ENCODE measurements at regions not wholly inside any gene's neighbourhood (a gene's known extent, or its start where the extent isn't known, plus 50 kb on each side); places are given as distances from the start of the nearest gene placed in this dataset.

DNA sequence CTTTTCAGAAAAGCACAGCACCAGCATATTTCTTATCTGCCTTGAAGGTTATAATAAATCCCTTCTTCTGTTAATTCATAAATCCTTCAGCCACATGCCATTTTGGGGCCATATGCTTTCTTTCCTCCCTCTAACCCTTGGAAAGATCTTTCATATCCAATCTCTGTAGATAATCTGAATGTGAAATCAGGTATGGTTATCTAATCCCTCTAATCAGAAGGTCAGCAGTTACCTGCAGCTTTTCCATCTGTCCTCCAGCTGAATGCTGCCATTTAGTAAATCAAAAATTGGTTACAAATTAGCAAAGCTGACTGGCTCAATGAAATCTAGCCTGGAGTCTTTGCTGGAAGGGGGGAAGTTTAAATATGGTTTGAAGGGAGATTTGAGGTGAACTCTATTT, 230.5 kb downstream of the PIK3C3 start:
- DNase-seq (ENCODE audit: low read depth), result no peak

DNA sequence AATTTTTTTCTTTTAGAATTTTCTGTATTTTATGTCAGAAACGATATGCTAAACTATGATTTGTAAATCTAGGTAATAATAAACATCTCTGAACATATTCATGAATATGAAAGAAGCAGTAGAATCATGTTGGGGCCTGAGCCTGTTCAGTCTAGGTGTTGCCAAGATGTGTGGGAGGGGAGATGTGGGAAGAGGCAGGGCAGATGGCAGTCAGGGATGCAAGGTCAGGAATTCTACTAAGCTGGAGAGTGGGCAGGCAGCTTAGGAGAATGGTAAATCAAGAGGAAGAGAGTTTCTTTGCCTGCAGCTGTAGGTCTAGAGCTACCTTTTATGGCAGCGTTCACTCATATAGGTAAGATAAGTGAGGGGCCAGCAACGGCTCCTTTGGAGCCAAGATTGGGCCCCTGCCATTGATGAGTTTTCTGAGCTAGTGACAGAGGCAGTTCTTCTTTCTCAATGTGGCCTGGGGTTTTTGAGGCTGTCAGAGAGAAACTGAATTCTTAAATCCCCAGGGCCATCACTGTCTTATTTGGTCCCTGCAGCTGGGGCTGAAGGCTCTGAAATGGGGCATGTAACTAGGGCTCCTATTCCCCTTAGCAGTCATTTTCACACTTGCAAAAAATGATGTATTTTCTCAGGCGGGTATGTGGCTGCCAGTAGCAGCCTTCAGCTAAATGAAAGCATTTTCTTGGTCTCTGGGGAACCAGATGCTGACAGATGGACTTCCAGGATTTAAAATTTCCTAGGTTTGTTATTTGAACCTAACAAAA, 232.8 kb downstream of the PIK3C3 start:
- no peak for DNase-seq (ENCODE audit: low read depth)

DNA sequence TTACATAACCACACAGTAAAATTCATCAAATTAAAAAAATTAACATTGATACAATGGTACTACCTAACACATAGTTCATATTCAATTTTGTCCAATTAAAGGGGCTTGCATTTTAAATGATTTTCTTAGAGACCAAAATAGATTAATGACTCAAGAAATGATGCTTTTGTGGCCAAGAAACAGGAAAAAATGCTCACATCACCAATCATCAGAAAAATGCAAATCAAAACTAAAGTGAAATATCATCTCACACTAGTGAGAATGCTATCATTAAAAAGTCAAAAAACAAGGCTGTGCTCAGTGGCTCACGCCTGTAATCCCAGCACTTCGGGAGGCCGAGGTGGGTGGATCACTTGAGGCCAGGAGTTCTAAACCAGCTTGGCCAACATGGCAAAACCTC, 235.6 kb downstream of the PIK3C3 start:
- no peak for DNase-seq (ENCODE audit: low read depth)

DNA sequence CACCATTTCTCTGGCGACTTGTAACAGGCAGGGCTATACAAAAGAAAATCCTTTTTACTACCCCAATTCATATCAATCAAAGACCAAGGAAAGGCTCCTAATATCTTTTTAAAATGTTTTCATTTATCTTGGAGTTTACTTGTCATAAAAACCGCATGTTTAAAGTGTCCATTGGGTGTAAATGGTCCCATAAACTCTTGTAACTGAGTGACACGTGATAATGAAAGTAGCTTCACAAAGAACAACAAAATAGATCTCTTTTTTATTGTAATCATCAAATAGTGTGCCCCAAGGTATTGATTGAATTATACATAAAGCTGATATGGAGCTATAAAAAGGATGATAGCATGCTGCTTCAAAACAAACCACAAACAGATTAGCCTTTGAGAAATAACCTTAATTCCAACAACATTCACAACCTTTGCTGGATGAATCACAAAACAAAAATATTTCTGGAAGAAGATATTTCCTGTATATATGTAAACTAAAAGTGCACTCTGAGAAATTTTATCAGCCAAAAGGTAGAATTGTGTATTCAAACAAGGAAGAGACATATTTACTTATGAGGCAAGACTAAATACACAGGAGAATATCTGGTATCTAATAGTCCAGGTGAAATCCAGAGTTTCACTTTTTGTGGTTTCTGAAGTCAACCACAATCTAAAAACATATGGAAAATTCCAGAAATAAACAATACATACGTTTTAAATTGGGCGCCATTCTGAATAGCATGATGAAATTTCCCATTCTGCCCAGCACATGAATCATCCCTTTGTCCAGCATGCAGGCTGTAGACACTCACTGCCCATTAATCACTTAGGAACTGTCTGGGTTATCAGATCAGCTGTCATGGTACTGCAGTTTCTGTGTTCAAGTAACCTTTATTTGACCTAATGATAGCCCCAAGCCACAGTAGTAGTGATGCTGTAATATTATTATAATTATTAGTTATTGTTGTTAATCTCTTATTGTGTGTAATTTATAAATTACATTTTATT, 237.5 kb downstream of the PIK3C3 start:
- DNase-seq (ENCODE audit: low read depth), result no peak

DNA sequence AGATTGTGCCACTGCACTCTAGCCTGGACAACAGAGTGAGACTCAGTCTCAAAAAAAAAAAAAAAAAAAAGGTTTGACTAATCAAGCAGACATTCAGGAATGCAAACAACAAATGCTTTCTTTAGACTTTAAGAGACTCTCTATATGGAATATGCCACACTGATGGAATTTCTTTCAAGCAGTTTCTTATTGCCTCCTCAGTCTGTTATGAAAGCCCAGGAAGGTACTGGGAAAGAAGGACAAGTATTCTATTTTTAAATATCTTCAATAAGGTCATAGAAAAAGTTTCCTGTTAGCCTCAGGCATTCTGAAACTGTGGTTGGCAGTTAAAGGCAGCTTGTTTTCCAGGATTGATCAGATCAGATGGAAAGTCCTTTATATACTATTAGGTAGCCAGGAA, 241.6 kb downstream of the PIK3C3 start:
- no peak for DNase-seq (ENCODE audit: low read depth)

DNA sequence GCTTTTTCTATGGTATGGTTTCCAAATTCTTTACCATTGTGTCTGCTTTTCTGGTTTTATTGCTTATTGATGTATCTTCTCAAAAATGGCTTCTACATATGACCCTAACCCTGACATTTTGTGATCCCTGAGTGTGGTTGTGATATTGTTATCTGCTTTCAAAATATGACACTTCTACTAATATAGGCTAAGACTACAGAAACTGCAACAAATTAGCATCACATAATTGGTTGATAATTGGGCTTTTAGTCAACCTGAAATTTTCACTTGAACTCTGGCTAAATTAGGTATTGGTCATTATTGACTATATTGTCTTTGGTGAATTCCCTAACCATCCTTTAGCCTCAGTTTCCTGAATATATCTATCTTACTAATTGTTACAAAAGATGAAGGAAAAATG, 246.1 kb downstream of the PIK3C3 start:
- DNase-seq (ENCODE audit: low read depth), result no peak

DNA sequence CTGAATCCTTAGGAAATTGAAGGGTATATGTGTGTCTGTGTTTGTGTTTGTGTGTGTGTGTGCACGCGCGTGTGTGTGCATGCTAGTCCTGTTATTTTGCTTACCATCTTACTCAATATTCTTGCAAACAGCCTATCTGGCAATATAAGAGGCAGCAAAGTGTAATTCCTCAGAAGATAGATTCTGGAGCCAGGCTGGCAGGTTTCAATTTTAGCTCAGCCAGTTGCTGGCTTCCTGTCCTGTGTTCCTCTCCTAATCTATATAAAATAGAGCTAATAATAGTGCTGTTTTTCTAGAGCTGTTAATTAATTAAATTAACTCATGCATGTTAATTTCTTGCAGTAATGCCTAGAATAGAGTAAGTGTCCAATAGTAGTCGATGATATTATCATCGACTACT, 256.2 kb downstream of the PIK3C3 start:
- no peak for DNase-seq (ENCODE audit: low read depth)

DNA sequence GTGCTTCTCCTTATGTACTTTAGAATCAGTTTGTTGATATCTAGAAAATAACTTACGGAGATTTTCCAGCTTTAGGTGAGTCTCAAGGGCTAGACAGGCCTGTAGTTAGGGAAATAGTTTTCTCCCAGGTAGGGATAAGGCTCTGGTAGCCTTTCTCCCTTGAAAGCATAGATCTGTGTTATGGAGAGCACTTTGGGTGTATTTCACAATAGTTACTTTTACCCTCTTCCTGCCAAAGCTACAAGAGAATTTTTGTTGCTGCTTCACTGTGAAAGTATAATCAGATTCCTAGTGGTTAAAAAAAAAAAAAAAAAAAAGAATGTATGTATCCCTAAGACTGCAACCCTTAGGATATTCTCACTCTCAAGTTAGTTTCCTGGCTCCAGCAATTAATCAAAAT, 267.5 kb downstream of the PIK3C3 start:
- no peak for DNase-seq (ENCODE audit: low read depth)

DNA sequence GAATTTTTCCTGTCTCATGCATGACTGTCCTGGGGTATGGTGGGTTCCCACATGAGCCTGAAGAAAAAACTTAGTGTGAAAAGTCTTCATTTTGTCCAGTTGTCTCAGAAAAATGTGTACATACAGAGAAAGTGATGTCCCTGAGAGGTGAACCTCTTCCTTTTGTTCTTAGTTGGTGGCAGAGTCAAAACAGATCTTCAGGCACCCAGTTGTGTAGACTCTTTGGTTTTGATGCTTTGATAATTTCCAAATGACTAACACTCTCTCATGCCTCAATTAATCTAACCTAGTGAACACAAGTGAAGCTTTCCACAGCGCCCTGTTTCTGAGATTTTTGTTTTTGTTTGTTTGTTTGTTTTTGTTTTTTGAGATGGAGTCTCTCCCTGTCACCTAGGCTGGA, 273.5 kb downstream of the PIK3C3 start:
- no peak for DNase-seq (ENCODE audit: low read depth)

DNA sequence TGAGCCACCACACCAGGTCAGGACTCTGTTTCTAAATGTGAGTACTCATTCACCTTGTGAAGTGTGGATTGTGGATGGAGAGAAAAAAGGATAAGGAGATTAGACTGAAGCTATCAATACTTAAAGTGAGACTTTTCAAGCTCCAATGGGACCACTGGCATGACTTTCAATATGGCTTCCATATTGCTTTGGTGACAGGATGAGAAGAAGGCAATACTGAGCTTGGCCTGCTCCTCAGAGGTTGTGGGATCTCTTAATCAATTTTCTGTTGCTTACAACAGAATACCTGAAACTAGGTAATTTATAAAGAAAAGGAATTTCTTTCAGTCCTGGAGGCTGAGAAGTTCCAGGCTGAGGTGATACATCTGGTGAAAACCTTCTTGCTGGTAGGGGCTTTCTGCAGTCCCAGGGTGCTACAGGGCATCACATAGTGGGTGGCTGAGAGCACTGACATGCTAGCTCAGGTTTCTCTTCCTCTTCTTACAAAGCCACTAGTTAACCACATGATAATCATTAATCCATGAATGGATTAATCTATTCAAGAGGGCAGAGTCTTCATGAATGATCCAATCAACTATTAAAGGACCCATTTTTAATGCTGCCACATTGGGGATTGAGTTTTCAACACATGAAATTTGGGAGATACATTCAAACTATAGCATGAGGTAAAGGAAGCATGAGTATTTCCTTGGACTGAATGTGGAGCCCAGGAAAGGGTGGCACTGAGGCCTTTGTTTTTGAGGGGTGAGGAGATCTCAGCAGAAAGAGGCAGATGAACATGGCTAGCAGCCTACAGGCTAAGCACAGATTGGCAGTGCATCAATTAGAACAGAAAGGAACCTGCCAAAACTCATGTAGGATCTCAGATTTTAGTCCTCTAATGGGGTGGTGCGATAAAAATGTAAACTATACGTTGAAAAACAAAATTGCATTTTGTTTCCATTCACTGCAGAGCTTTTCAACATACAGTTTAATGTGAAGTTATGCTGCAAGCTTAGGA, 274.5 kb downstream of the PIK3C3 start:
- no peak for DNase-seq (ENCODE audit: low read depth)

DNA sequence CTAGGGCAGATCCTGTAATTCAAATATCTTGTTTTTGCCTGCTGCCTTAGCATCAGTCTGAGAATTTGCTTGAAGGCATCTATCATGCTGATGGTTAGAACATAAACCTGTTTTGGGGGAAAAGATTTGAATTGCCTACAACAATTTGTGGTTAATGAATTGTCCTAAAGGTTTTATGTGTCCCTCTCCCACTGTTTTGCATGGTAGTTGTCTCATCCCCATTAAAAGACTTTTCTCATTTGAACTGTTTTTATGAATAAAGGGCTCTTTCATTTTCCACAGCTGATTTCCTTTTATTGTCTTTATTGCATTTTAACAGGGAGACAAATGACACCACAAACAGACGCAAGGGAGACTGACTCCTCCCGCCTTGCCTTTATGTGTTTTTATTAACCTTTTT, 275.6 kb downstream of the PIK3C3 start:
- DNase-seq (ENCODE audit: low read depth), result no peak

DNA sequence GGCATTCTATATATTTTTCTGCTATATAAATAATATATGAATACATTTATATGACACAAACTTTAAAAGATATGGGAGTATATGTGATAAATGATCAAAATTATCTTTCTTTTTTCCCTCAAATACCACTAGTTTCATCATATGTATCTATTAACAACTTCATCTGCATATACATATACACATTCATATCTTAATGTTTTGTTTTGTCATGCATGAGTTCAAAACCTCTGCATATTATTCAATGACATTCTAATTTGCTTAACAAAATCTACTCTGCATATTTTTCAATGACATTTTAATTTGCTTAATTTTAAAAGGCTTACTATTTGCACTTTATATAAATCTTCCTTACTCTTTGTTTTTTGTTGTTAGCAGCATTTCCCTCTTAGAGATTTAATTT, 276.2 kb downstream of the PIK3C3 start:
- DNase-seq (ENCODE audit: low read depth), result no peak

DNA sequence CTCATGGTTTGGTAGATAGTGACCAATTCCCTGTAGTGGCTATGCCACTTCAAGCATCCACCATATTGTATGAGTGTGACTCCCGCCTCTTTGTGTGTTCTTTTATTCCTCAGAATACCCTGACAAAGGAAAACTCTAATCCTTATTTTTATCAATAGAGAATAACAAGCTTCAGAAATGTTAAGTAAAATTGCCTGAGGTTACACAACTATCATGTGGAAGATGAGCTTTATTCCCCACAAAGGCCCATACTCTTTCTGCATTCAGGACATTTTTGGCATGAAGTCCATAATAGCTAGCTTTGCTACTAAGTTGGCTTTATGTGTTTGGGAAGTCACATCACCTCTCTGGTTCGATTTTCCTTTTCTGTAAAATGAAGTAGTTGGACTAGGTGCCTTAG, 276.8 kb downstream of the PIK3C3 start:
- no peak for DNase-seq (ENCODE audit: low read depth)

DNA sequence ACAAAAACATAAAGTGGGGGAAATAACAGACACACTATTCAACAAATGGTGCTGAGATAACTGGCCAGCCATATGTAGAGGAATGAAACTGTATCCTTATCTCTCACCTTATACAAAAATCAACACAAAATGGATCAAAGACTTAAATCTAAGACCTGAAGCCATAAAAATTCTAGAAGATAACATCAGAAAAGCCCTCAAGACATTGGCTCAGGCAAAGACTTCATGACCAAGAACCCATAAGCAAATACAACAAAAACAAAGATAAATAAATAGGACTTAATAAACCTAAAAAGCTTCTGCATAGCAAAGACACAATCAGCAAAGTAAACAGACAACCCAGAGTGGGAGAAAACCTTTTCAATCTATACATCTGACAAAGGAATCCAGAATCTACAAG, 278.9 kb downstream of the PIK3C3 start:
- no peak for DNase-seq (ENCODE audit: low read depth)

DNA sequence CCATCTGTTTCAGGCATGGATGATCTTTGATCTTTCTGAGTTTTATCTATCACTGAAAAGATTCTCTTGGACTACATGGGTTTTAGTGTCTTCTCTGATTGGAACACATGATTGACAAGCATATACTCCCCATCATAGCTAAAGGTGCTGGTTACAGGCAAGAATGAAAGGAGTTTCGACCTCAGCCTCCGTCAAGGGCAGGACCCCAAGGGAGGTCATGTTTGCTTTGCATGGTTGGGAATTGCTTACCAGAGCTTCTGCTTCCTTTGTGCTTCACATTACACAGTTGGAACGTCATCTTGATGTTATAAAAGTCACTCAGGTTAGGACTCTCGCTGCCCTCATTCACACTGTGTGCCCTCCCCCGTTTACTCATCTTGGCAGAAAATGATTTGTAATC, 287.7 kb downstream of the PIK3C3 start:
- DNase-seq (ENCODE audit: low read depth), result no peak

DNA sequence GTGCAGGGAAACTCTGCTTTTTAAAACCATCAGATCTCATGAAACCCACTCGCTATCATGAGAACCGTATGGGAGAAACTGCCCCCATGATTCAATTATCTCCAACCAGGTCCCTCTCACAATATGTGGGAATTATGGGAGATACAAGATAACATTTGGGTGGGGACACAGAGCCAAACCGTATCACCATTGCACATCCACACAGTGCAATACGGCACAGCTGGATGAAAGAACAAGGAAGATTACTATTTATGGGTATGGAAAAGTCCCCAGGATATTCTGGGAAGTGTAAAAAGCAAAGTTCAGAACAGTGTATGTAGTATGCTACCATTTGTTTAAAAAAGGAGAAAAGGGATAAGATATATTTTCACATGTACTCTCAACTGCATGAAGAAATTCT, 290.1 kb downstream of the PIK3C3 start:
- no peak for DNase-seq (ENCODE audit: low read depth)

DNA sequence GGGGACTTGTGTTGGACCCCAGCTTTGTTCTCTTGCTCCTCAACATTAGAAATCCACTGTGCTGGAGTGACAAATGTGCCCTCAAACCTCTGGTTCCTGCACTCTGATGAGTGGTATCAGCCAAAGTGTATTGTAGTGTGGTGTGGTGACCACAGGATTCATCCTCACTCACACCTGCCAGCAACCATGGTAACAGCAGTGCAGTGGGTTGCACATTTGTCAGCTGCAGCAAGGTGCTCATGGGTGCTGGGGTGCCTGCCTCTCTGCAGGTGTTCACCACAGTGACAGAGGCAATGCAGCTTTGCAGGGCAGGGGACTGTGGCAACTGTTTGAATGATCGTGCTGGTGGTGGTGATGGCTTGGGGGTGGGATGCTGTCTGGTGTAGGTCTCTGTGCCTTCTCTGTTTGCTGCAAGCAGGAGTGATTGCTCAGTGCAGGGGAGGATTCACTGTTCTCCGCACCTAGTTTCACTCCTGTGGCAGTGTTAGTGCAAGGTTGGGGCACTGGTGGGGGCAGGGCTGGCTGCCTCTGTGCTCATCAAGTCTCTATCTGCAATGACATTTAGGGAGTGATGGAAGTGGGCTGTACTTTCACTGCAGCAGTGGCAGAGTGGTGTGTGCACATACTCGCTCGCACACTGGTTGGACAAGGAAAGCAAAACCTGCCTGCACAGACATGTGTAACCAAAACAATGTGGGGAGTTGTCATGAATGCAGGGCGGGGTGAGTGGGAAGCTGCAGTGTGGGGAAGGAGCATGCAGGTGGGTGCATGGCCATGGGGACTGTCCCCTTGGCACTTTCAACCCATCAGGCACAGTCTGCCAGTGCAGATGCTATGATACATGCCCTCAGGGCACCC, 301.1 kb downstream of the PIK3C3 start:
- no peak for DNase-seq (ENCODE audit: low read depth)

DNA sequence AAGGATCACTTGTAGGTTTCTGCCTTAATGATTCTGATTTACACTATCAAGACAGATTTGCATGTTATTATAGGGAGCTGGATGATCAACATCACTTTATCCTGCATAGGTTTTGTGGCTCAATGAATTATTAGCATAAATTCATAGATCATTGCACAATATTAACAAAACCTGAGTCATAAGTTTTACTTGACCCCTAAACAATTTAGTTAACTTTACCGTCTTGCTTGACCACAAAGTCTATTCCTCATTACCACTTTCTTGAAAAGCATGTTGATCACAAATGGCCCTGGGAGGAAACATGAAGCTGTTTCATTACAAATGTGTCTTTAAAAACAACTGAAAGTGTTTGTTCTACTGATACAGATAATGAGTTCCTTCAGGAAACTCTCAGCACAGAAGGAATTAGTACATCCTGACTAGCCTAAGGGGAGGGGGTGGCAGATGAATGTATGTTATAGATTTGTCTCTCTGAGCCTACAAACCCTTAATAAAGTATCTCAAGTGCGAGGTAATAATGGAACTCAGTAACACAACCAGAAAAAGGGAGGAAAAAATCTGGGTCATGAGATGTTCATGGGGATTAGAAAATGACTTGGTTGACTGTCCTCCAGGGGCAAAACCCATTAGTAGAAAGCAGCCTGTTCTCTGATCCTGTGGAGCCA, 303.4 kb downstream of the PIK3C3 start:
- no peak for DNase-seq (ENCODE audit: low read depth)

DNA sequence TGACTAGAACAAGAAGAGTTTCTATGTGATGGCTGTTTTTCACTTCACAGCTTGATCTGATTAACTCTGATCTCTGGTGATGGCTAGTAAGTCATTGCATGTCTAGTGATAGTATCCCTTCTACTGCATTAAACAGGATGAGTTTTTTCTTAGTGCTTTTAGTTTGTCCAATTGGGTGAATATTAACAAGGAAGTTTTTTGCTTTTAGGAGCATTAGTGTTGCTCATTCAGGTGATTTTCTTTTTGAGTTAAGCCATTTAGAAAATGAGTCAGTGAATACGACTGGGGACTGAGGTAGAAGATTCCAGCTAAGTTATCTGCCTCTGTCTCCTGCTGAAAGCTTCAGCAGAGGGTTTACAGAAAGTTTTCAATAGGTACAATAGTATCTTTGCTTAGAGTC, 306.7 kb downstream of the PIK3C3 start:
- DNase-seq (ENCODE audit: low read depth), result no peak

DNA sequence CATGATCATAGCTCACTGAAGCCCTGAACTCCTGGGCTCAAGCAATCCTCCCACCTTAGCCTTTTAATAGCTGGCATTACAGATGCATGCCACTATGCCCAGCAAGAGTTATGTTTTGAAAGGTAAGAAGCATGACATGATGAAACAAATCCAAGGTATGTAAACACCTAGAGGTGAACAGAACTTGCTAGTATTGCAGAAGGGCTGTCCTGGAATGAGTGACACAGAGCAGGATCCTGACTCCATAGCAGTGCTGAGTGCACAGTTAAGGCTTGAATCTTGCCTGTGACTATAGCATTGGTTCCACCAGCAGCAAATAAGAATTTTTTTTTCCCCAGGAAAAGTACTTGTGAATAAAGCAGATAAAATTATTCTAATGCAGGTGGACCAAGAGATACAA, 309.5 kb downstream of the PIK3C3 start:
- no peak for DNase-seq (ENCODE audit: low read depth)
